ENCODE measurements at regions not wholly inside any gene's neighbourhood (a gene's known extent, or its start where the extent isn't known, plus 50 kb on each side); places are given as distances from the start of the nearest gene placed in this dataset.

DNA sequence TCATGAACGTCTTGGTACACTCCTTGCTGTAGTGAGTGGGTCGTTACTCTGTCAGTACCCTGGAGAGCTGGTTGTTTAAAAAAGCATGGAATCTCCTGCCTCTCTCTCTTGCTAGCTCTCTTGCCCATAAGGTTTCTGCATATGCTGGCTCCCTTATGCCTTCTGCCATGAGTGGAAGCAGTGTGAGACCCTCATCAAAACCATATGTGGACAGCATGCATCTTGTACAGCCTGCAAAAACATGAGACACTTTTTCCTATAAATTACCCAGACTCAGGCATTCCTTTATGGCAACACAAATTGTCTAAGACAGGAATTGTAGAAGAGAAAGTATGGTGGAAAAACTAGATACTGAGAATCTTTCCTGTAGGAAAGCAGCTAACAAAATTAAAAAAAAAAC, 516.3 kb downstream of the SLITRK6 start:
- TF ChIP-seq CTCF (conservative IDR thresholded peaks at IDR 0.05; ENCODE audit: low read length) (no peak), EZH2phosphoT487 (IDR thresholded peaks at IDR 0.05; ENCODE audit: borderline replicate concordance, low read depth, low read length) (no peak)
